AG04450 (cell line): ENCODE measurements at regions not wholly inside any gene's neighbourhood (a gene's known extent, or its start where the extent isn't known, plus 50 kb on each side); places are given as distances from the start of the nearest gene placed in this dataset.
"Not testable (repeated sequence)": the region's sequence is repeated elsewhere in the genome, so short reads cannot be mapped to it uniquely, and the experiment has no call there.

Source experiments
- CTCF ChIA-PET: fragments of 300-600, 350-600 bp; formaldehyde crosslinking; extraction: SDS; loops from one replicate; lab custom pipeline; 2022; ENCODE audit warnings: antibody characterized with exemption, inconsistent platforms; lab: Charles Lee
- POLR2A ChIA-PET: fragments of 350-600 bp; formaldehyde crosslinking; extraction: SDS; loops from one replicate; lab custom pipeline; 2021; ENCODE audit warnings: antibody characterized with exemption, inconsistent platforms; lab: Yijun Ruan, JAX
- DNase-seq: peaks from one replicate; pipeline ENCODE4 v3.0.0-alpha.2; 2011; ENCODE audit warnings: low read depth, low spot score
- H3K27ac ChIP-seq: one replicate; pipeline ENCODE4 v1.5.1; 2012; ENCODE audit warnings: low read depth, low read length, control low read depth
- H3K27me3 ChIP-seq: one replicate; pipeline ENCODE4 v1.6.0; 2012; ENCODE audit warnings: low read length; ENCODE audit not compliant: control insufficient read depth, insufficient read depth
- H3K4me3 ChIP-seq: 2 replicates; pipeline ENCODE4 v1.5.1; 2011; ENCODE audit warnings: mild to moderate bottlenecking, low read depth, low read length, control low read depth
- H3K9me3 ChIP-seq: 2 replicates; pipeline ENCODE4 v1.5.1; 2012; ENCODE audit warnings: low read length; ENCODE audit not compliant: control insufficient read depth, insufficient read depth
- TF ChIP-seq, protein P1 (sequence below): IDR thresholded peaks from 2 replicates; pipeline ENCODE4 v1.5.1; 2011; ENCODE audit warnings: low read depth, low read length, control low read depth, inconsistent platforms

DNA sequence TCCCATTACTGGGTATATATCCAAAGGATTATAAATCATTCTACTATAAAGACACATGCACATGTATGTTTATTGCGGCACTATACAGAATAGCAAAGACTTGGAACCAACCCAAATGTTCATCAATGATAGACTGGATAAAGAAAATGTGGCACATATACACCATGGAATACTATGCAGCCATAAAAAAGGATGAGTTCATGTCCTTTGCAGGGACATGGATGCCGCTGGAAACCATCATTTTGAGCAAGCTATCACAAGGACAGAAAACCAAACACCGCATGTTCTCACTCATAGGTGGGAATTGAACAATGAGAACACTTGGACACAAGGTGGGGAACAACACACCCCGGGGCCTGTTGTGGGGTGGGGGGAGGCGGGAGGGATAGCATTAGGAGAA, 57.0 kb upstream of the NEUROD1 start:
- H3K9me3 ChIP-seq, H3K27me3 ChIP-seq, H3K27ac ChIP-seq, DNase-seq, POLR2A ChIA-PET, H3K4me3 ChIP-seq: not testable (repeated sequence)
- CTCF ChIA-PET = interaction anchor here (0.7 to 1.5 kb wide), 3 partner anchors 340 to 799 kb away, joined by 3 to 7 read pairs (median 3); no protein-coding TSS in a partner anchor

DNA sequence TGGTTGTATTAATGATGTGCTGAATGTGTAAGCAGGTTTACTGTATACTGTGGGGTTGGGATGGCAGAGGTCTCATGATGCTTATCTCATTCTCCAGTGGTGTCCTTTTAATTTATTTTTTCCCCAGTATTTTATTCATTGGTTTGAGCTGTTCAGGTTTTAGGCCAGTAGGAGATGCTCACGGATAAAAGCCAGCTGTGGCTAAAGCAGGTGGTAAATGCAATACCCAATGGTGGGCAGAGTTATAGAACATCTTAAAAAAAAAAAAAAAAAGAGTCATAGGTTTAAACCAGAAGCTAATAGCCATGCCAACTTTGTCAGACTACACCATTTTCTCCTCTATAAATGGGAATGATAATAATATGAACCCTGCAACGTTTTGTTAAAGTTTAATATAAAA, 57.8 kb upstream of the NEUROD1 start:
- no peak overlapping the region for H3K4me3 ChIP-seq
- DNase-seq = no peak
- no peak overlapping the region for H3K27ac ChIP-seq
- no peaks in the 10 kb centered on the region for H3K9me3 ChIP-seq
- no peaks in the 10 kb centered on the region for H3K27me3 ChIP-seq
- ChIA-PET CTCF (interaction anchor here (0.7 to 1.5 kb wide), 8 partner anchors 15 to 393 kb away, joined by 3 to 9 read pairs (median 4); no protein-coding TSS in a partner anchor), POLR2A (no interaction called here)
- TF ChIP-seq, protein P1, sequence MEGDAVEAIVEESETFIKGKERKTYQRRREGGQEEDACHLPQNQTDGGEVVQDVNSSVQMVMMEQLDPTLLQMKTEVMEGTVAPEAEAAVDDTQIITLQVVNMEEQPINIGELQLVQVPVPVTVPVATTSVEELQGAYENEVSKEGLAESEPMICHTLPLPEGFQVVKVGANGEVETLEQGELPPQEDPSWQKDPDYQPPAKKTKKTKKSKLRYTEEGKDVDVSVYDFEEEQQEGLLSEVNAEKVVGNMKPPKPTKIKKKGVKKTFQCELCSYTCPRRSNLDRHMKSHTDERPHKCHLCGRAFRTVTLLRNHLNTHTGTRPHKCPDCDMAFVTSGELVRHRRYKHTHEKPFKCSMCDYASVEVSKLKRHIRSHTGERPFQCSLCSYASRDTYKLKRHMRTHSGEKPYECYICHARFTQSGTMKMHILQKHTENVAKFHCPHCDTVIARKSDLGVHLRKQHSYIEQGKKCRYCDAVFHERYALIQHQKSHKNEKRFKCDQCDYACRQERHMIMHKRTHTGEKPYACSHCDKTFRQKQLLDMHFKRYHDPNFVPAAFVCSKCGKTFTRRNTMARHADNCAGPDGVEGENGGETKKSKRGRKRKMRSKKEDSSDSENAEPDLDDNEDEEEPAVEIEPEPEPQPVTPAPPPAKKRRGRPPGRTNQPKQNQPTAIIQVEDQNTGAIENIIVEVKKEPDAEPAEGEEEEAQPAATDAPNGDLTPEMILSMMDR = peak; percentile 39

DNA sequence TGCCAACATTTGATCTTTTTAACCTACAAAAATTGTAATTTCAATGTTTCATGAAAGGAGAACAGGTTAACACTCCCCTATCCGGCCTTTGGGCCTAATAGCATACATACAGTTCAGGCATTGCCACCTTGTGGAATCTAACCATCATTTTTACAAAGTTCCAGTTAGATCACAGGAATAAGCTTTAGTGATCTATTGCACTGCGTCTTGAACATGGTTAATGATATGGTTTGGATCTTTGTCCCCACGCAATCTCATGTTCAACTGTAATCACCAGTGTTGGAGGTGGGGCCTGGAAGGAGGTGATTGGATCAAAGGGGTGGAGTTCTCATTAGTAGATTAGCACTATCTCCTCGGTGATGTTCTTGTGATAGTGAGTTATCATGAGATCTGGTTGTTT, 58.2 kb upstream of the NEUROD1 start:
- TF ChIP-seq, protein P1 = no peak
- CTCF ChIA-PET = interaction anchor here (0.6 to 1.5 kb wide), 8 partner anchors 15 to 392 kb away, joined by 3 to 9 read pairs (median 4); no protein-coding TSS in a partner anchor
- no peaks in the 10 kb centered on the region for H3K9me3 ChIP-seq
- no peak overlapping the region for H3K27ac ChIP-seq
- no peaks in the 10 kb centered on the region for H3K27me3 ChIP-seq
- DNase-seq = no peak
- H3K4me3 ChIP-seq = no peak overlapping the region
- POLR2A ChIA-PET = no interaction called here

DNA sequence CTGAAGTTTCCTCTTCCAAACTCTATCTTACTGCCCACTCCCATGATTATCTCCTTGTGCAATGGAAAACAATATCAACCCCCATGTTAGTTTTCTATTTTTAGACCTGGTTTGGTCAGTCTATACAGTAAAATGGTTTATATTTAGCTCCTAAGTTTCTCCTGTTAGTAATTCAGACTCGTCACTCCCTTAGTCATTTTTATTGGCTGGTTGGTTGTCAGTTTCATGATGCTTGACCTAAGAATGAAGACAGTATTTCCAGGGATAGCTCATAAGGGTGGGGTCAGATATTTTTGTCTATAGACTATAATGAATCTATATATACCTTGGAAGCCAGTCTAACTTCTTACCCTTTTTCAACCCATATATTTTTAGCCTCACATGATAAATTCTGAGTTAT, 61.4 kb upstream of the NEUROD1 start:
- TF ChIP-seq, protein P1 = no peak
- DNase-seq = peak; percentile 3
- no peak overlapping the region for H3K4me3 ChIP-seq
- ChIA-PET POLR2A (no interaction called here), CTCF (interaction anchor here (0.7 to 4.0 kb wide), 15 partner anchors 27 to 1618 kb away, joined by 3 to 122 read pairs (median 6); partner anchors contain the start of gene ITPRID2)
- H3K9me3 ChIP-seq = no peaks in the 10 kb centered on the region
- no peaks in the 10 kb centered on the region for H3K27me3 ChIP-seq
- H3K27ac ChIP-seq = no peak overlapping the region

DNA sequence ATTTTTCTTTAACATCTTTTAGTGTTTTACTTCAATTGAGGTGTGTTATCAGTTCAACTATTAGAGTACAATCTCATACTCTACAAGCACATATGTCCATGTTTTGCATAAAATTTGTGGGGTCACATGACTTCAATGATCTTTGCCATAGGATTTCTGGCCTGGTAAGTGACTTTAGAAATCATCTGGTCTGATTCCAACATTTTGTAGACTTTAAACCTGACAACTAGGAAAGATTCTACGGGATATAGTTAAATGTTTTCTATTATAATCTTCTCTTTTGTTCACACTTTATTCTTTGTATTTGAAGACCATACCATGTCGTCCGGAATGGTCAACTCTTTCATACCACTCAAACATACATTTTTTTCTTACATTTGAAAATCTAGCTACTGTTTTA, 62.0 kb upstream of the NEUROD1 start:
- TF ChIP-seq, protein P1 = no peak
- H3K4me3 ChIP-seq = no peak overlapping the region
- DNase-seq = no peak
- H3K9me3 ChIP-seq = no peaks in the 10 kb centered on the region
- H3K27me3 ChIP-seq = no peaks in the 10 kb centered on the region
- ChIA-PET POLR2A (no interaction called here), CTCF (interaction anchor here (0.5 to 4.0 kb wide), 46 partner anchors 10 to 1618 kb away, joined by 3 to 122 read pairs (median 5); partner anchors contain the start of gene ITPRID2)
- no peak overlapping the region for H3K27ac ChIP-seq
